HG03159 (cell line): ENCODE measurements at regions not wholly inside any gene's neighbourhood (a gene's known extent, or its start where the extent isn't known, plus 50 kb on each side); places are given as distances from the start of the nearest gene placed in this dataset.

Source experiments
- ATAC-seq: cut with Tn5 transposase; IDR thresholded peaks from one replicate; pipeline ENCODE4 v1.9.1; 2021; ENCODE audit warnings: mild to moderate bottlenecking, moderate library complexity; ENCODE audit not compliant: unreplicated experiment

DNA sequence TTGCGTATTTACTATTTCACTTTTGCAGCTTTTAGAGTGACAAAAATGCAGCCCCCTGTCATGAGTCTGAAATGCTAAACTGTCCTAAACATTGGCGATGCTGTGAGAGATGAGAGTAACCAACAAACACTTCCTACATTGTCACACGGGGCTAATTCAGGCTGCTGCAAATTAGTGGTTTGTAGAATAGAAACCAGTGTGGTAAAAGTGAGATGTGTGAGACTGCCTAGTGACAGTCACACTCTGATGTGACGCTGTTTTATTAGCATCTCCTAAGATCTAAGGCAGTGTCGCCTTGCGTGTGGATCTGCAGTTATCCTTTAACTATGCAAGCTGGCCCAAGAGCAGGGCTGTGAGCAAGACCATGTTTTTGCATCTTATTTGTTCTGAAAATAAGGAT is 800.2 kb upstream of the TENM3 start:
- no peak for ATAC-seq

DNA sequence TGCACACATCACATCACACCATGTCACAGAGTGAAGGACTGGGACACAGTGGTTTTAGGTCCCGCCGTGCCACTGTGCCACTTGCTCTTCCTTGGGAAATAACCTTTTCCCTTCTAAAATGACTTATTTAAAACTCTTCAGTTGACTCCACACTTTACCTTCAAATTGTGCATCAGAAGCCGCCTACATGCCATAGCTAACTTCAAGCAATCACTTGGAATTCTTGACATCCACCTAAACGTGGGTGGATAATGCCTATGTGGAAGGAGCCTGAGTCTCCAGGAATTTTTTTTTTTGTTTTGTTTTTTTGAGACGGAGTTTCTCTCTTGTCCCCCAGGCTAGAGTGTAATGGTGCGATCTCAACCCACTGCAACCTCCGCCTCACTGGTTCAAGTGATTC is 777.4 kb upstream of the TENM3 start:
- no peak for ATAC-seq

DNA sequence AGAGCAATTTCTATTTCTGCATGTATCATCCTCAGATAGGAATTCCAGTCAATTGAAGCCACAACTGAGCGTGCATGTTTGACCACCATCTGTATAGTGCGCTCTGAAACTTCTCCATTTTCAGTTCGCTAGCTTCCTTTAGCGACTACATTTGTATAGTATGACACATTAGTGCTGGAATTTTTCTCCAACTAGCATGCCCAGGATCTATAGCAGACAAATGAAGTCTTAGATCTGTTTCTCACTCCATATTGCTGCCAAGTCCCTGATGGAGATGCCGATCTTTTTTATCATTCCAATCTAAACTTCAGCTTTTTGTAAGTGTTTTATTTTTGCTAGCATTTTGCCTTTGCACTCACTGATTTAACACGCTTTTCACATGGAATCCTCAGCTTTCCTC is 774.8 kb upstream of the TENM3 start:
- no peak for ATAC-seq

DNA sequence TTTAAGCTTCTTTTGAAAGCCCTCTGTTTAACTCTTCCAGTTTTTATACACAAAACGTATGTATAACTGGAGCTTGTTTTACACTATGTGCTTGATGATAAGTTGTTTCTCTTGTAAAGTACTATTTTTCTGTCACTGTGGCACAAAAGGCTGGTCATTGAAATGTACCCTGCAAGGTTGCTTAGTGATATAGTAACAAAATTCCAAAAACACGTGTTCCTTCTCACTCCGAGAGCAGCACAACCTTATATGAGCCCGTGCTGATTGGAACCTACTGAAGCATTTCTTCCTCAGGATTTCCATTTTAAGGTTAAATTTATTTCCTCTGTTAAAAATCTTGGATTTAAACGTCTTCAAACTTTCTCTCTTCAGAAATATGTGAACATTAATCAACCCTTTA is 772.9 kb upstream of the TENM3 start:
- ATAC-seq, result no peak

DNA sequence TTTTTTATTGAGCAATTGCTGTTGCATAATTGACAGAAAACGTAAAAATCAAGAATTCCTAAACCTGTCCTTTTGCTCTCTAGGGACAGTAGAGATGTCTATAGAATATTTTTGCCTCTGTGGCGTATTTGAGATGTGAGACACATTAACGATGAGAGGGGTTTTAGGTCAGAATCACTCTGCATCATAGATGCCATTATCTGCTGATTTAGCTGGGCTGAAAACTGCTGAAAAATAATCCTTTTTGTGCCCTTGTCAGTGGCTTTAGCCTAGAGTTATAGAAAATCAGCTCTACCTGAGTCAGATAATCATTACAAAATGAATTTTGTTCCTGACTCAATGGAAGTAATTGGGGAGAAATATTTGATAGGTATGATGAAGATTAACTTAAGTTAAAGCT is 767.8 kb upstream of the TENM3 start:
- ATAC-seq, result no peak

DNA sequence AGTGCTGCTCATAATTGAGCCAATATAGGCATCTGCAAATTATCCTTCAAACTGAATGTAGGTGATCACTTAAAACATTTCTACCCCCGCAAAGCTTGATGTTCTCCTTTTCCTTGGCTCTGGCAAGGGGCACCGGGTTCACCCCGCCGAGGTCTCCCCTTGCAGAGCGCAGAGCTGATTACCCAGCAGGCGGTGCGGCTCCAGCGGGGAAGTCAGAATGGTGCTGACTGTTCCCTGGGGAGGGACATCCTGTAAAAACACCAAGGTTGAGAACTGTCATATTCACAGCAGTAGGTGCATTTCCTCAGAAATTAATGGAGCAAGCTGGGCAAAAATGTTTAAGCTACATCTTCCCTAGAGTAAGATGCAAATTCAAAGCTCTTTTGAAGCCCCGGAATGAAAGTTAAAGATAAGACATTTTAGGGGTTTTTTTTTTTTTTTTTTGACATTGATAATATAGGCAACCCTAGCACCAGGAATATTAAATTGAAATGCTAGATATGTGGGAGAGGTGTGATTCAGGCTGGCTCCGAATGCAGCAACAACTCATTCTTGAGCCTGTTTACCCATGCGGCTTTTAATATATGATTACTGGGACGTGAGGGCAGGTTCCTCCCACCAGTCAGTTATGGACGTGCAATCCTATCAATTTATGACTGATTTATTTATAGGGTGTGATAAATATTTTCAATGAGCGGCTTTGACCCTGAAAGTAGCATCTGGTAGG is 767.3 kb upstream of the TENM3 start:
- no peak for ATAC-seq

DNA sequence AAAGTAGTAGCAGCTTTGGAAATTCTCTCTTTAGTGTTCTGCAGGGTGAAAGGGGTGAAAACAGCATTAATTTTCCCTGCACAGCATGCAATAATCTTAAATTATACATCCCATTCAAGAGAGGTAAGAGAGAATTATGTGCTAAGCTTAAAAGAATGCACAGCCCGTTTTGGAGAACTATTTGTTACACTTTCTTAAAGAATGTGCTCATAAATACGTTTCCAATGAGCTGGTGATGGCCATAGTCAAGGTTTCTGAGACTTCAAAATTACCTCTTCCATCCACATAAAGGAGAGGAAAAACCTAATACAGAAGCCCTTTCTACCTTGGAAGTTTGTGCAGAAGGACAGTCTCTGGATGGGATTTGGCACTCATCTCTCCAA is 766.7 kb upstream of the TENM3 start:
- no peak for ATAC-seq

DNA sequence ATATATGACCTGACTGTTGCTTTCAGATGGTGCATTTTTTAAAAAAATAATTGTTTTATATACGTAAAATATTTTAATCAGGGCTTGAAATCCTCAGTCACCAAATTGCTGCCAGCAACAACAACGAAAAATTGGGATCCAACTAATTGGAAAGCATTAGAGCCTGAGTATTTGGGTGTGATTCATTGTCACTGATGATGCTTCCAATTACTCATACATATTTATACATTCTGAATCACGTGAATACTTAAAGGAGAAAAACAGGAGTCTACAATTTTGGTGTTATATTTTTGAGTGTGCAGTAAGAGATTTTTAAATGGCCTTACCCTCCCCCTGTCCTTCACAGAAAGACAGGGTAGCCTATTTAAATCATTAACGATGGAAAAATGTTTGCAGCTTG is 765.6 kb upstream of the TENM3 start:
- ATAC-seq, result no peak

DNA sequence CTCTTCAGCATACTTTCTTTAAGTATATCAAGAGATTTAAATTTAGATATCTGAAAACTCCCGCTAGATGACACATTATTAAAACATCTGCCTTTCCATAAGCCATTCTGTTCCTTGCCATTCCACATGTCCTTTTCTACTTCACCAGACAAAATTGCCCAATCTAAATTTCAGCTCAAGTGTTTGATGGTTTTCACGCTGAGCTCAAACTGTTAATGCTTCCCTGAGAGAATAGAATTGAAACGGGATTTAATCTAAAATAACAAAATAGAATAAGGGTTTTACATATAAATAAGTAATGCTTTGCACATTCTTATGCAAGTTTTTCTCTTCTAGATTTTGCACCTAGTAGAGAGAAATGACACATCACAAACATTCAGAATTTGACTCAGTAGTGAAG is 764.5 kb upstream of the TENM3 start:
- no peak for ATAC-seq

DNA sequence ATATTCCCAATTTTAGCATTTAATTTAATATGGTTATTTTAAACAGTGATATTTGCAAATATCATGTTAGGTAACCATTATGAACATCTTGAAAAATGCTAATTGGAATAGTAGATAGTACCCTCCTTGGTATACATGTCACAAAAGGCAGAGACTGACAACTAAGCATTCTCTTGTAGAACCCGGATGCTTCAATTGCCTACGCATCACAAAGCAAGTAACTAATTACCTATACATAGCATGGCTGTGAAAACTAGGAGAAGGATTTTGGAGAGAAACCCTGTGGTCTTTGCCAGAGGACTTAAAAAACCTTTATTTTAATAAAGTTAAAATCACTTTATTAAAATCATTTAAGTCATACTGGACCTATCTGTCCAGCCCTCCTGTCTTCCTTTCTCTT is 764.1 kb upstream of the TENM3 start:
- ATAC-seq, result no peak

DNA sequence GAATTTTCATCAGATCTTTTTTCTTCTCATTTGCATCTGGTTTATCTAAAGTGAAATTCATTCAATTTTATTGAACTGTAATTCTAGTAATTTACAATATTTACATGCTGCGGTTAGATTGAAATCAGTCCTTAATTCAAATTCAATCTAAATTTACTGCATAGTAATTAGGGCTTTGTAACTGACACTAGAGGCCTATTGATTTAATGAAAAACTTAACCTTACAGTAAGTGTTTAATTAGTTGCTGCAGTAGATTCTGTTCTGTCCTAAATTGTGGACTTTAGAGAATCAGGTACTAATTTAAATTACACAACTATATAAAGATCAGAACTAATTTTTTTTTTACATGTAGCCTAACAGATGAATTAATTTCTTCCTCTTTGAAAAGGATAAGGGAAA is 758.8 kb upstream of the TENM3 start:
- no peak for ATAC-seq

DNA sequence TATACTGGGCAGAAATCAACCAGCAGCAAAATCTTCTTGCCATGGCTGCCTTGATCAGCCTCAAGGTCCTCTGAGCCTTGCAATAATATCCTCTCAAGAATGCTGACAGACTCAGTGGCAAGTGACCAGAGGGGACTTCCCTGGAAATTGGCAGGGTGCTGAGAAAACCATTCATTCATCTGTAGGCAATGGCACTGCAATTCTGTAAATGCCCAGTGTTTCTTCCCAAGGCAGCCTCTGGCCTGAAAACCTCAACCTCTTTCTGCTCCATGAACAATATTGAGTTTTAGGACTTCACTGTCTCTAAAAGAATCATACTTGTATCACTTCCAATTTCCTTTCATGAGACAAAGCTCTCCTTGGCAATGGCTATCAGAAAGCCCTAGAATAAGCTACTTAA is 754.3 kb upstream of the TENM3 start:
- ATAC-seq, result no peak

DNA sequence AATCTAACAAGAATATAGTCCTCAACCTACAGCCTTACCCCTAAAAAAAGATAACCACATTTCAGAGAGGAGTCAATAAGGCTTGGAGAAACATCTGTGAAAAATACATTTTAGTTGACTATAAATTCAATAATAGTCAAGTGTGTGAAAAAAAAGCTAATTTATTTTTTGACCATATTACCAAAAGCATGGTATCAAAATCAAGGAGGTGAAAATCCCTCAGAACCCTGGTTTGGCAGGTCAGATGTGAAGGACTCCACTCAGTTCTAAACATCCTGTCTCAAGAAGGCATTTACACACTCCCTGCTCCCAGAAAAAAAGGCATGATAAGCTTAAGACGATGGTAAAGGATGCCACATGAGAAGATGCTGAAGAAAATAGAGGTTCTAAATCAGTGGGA is 745.1 kb upstream of the TENM3 start:
- no peak for ATAC-seq

DNA sequence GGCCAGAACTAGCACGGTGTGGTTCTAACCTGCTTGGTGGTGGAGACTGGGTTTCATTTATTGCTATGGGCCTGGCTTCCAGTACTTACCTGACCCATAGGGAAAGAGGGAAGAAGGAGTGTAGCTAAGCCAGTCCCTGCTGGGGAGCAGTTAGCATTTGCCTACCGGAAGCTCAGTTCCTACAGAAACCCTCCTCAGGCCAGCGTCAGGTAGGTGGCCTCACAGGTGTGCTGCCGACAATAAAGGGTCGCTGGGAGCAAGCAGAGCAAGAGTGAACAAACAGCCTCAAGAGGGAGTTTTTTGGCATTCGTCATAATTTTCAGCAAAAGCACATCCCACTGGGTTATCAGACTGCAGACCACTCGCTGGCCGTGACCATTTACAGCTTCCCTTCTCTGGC is 740.6 kb upstream of the TENM3 start:
- ATAC-seq, result no peak

DNA sequence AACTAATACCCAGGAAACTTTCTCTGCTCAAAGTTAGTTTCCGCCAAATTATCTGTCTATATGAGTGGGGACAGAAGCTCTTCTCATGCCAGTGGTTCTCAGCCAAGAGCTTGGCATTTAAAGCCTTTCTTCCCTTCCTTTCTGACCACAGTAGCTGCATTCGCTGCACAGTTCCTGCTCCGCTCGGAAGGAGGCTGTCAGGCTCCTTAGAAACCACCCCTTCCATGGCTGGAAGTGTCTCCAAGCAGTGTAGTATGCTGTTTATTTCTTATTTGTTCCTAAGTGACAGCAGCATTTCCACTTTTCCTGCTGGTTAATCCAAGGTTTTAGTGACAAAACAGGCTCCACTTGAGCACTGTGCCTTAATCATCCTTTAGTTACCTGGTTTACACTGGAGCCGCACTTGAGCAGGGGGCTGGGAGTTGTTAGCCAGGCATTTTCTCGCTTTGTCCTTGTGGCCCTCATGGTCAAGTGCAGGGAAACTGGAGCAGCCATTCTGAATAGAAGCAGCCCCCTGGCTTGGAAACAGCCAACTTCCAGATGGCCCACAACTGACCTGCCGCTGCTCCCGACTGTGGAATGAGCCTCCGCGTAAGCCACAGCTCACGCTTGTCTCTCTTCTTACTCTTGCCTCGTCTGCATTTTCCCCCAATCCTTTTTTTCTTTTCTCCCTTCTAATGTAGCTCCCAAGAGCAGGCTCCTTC is 739.4 kb upstream of the TENM3 start:
- ATAC-seq, result no peak

DNA sequence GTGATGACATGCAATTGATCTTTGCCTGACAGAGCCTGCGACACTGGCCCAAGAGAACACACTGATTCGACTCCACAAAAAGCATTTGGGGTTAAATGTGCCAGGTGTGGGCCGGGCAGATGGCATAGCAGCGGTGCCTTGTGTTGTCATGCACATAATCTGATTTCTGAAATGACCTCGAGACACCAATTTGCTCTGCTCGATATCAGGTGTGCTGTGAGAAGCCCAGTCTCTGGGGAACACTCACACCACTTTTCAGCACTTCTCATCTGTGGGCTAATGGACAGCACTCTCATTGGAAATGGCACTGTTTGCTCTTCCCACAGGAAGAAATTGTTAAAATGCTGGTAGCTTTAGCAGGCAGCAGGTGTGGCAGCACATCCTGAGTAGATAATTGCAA is 738.3 kb upstream of the TENM3 start:
- no peak for ATAC-seq

DNA sequence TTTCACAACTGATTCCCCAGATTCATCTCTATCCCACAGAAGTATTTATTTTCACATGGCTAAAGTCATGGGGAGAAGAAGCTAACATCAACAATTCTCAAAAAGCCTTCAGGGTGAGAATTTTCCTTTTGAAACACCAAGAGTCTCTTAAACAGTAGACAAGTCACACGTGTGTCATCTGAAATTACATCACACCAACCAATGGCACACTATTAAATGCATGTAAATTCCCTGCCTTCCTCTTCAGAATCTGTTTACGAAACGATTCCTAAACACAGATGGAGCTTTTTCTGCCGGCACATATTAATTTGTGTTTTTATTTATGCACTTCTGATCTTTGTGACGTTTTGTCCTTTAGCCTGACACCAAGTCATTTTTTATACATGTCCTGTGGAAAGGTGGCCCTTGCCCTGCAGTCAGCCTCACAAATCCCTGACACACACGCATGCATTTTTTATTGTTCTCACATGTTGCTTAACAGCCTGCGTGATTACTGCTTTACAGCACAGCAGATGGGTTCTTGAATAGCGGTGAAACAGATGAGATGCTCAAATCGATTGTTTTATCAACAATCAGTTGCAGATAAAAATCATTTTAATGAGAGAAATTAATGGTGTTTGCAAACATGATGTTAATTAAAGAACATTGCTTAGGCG is 735.9 kb upstream of the TENM3 start:
- ATAC-seq, result no peak

DNA sequence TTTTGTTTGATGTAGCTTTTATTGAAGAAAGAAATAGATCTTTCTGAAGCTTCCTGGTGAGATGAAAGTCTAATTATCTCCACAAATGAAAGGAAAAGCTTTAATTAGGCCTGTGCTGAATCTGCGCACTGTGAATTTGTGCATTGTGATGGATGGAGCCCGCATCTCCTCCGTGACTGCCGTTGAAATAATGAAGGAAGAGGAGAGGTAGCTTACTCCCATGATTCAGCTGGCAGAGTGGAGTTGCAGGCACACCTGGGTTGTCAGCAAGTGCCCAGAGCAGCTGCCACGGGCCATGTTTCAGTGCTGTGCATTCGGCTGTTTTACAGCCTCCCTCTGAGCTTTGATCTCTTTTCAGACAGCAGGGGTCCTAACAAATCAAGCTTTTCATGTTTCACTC is 735.3 kb upstream of the TENM3 start:
- ATAC-seq, result no peak

DNA sequence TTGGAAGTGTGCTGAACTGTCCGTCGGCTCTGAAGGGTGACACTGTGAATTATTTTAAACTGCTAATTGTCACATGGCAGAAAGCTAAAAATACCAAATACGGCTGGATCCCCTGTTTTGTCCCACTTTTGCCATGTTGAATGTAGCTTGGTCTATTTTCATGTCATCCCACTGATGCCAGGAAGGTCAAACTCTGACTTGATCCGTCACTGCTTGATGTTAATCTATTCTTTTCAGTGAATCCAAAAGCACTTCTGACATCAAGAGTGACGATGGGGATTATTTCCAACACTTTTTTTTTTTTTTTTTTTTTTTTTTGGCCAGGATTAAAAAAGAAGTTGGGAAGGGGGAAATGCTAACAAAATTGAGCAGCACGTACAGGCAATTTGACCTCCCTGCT is 734.6 kb upstream of the TENM3 start:
- ATAC-seq, result no peak

DNA sequence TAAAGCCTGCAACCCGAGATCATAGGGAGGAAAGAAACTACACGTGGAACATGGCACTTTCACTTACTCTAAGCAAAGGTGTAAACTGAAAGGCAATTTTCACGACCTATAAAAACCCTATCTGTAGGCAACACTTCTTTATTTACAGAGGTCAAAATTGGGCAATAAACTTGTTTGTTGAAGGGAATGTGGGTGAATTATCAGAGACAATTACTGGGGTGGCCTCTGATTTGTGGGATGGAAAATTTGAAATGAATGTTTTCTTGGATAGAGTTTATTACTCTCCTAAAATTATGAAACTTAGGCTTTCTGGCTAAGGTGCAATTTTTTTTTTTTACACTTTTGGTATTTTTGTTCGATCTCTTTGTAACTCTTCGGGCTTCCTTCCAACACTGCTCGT is 734.1 kb upstream of the TENM3 start:
- no peak for ATAC-seq

DNA sequence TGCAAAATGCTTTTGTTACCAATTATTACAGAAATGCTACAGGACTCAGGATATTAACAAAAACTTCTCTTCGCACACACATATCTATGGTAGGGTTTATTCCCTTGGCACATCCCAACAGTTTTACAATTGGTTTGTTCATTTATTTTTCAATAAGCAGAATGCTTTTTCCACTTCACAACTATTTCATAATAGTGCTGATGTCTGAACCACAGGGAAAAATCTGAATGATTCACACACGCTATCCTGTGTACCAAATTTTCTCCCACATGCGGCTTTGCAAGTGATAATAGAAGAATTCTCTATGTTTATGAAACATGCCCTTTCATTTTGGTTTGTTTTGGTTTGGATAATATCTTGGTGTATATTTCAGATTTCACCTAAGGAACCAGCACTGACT is 725.7 kb upstream of the TENM3 start:
- ATAC-seq, result no peak

DNA sequence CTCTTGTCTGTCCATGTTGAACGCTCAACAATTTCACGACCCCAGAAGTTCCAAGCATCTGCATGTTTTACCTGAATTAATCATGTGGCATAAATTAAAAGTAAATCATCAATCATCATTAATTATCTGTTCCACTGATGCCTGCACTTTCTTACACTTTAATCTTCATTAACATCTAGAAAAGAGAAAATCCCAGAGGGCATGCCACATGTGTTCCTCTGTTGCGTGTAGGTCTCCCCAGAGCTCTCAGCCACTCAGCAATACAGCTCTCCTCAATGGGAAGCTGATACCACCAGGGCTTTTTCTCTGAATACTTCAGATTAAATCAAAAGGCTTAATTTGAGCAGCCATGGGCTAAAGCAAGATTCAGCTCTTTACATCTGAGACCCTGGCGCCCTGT is 722.4 kb upstream of the TENM3 start:
- no peak for ATAC-seq
